ENCODE measurements at regions not wholly inside any gene's neighbourhood (a gene's known extent, or its start where the extent isn't known, plus 50 kb on each side); places are given as distances from the start of the nearest gene placed in this dataset.

- TF ChIP-seq EZH2phosphoT487 (IDR thresholded peaks at IDR 0.05; ENCODE audit: insufficient read depth, low read depth), result no peak
- no peak for TF ChIP-seq EZH2 (IDR thresholded peaks at IDR 0.05; ENCODE audit: insufficient read depth, poor library complexity, severe bottlenecking)
Measured at GRCh38 chr5:87499478-87500410, 87.0 kb upstream of the CCNH start.

Measured in GM23248 (cell line).